ENCODE measurements at regions not wholly inside any gene's neighbourhood (a gene's known extent, or its start where the extent isn't known, plus 50 kb on each side); places are given as distances from the start of the nearest gene placed in this dataset.

DNA sequence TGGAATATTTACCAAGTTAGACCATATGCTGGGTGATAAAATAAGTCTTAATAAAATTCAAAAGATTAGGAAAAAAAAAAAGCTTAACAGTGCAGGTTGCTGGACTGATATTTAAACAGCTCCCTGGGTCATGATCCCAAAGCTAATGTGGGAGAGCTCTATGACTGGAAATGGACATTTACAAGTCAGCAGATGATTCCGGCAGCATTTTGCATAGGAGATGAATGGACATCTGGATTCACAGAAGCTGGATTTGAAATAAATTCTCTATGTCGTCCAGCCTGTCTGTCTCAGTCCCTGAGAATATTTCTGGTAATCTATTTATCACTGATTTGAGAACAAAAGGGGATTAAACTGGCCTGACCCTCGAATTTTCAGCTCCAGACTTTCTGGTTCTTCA, 52.3 kb upstream of the KLHL25 start:
- DNase-seq, result no peak
- no peak overlapping the region for H3K4me3 Mint-ChIP-seq
- H3K9me3 Mint-ChIP-seq, result peaks cover 0 to 4% (median 0%) of the 10 kb centered on the region in 7 donors

DNA sequence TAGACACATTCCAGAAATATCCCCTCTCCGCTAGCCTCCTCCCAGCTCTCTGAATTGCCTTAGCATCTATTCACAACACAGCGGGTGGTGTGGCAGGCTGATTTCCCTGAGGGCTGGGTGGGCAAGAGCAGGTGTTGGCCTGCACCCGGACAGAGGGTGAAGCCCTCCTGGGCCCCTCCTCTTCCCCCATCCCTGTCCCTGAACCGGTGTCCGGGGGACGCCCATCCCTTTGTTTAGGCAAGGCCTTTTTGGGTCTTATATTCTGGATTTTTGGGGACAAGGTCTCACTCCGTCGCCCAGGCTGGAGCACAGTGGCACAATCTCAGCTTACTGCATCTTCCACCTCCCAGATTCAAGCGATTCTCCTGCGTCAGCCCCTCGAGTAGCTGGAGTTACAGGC, 55.2 kb upstream of the KLHL25 start:
- H3K4me3 Mint-ChIP-seq, result no peak overlapping the region
- peaks cover 0 to 8% (median 4%) of the 10 kb centered on the region in 4 donors for H3K4me1 Mint-ChIP-seq
- H3K27me3 ChIP-seq (ENCODE audit: control insufficient read depth, insufficient read depth, low read length), result peaks cover 3% of the 10 kb centered on the region
- ATAC-seq (ENCODE audit: low read depth in 2 of 2), result no peak
- no peaks in the 10 kb centered on the region for H3K9me3 ChIP-seq (ENCODE audit: control insufficient read depth in 2 of 2, low read length in 2 of 2)
- H3K27me3 Mint-ChIP-seq, result peaks cover 47% of the 10 kb centered on the region
- H3K36me3 Mint-ChIP-seq, result no peaks in the 10 kb centered on the region
- no peaks in the 10 kb centered on the region for H3K36me3 ChIP-seq (ENCODE audit: control insufficient read depth, insufficient read depth, low read length)
- peak overlapping the region in 1 of 3 donors; percentile 26 for H3K27ac Mint-ChIP-seq
- no peaks in the 10 kb centered on the region for H3K4me1 ChIP-seq (ENCODE audit: control insufficient read depth, insufficient read depth, low read length, poor library complexity, severe bottlenecking)
- no peak overlapping the region for H3K27ac ChIP-seq (ENCODE audit: insufficient read depth, low read length, poor library complexity, severe bottlenecking)
- no peak for DNase-seq
- peaks cover 0 to 4% (median 0%) of the 10 kb centered on the region in 7 donors for H3K9me3 Mint-ChIP-seq
- H3K4me3 ChIP-seq (ENCODE audit: low read depth, low read length), result no peak overlapping the region

More for the DNA sequence above, 52.3 kb upstream of the KLHL25 start:
- Histone ChIP-seq H3K36me3 (ENCODE audit: control insufficient read depth, insufficient read depth, low read length) (no peaks in the 10 kb centered on the region), H3K4me3 (ENCODE audit: low read depth, low read length) (no peak overlapping the region), H3K9me3 (ENCODE audit: control insufficient read depth in 2 of 2, low read length in 2 of 2) (no peaks in the 10 kb centered on the region), H3K27me3 (ENCODE audit: control insufficient read depth, insufficient read depth, low read length) (peaks cover 3% of the 10 kb centered on the region), H3K4me1 (ENCODE audit: control insufficient read depth, insufficient read depth, low read length, poor library complexity, severe bottlenecking) (no peaks in the 10 kb centered on the region), H3K27ac (ENCODE audit: insufficient read depth, low read length, poor library complexity, severe bottlenecking) (no peak overlapping the region)
- ATAC-seq (ENCODE audit: low read depth in 2 of 2), result no peak
- H3K27me3 Mint-ChIP-seq, result peaks cover 44% of the 10 kb centered on the region
- no peaks in the 10 kb centered on the region for H3K4me1 Mint-ChIP-seq
- H3K27ac Mint-ChIP-seq, result no peak overlapping the region
- no peaks in the 10 kb centered on the region for H3K36me3 Mint-ChIP-seq

DNA sequence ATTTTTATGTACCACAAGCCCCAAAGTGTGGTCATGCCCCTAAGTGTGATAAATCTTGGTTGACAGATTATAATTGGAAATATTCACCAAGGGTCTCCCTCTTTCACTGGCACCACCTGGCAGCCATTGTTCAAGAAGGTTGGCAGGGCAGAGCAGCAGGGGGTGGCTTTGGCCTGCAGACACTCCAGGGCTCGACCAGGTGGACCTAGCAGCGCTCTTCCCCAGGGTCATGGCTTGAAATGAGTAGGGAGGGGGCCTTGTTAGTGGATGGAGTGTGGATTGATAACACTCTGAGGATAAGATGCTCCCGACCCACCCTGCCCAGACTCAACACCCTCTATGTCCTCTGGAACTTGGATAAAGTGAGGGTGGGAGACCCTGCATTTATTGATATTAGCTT, 58.2 kb upstream of the KLHL25 start:
- DNase-seq (no peak), ATAC-seq (ENCODE audit: low read depth in 2 of 2) (no peak)
- Mint-ChIP-seq H3K36me3 (no peaks in the 10 kb centered on the region), H3K27ac (no peak overlapping the region), H3K9me3 (no peaks in the 10 kb centered on the region), H3K4me3 (no peak overlapping the region), H3K27me3 (peaks cover 39% of the 10 kb centered on the region), H3K4me1 (peaks cover 0 to 8% (median 4%) of the 10 kb centered on the region in 4 donors)
- H3K9me3 ChIP-seq (ENCODE audit: control insufficient read depth in 2 of 2, low read length in 2 of 2), result no peaks in the 10 kb centered on the region
- H3K4me3 ChIP-seq (ENCODE audit: low read depth, low read length), result no peak overlapping the region
- peaks cover 6% of the 10 kb centered on the region for H3K27me3 ChIP-seq (ENCODE audit: control insufficient read depth, insufficient read depth, low read length)
- no peaks in the 10 kb centered on the region for H3K4me1 ChIP-seq (ENCODE audit: control insufficient read depth, insufficient read depth, low read length, poor library complexity, severe bottlenecking)
- no peak overlapping the region for H3K27ac ChIP-seq (ENCODE audit: insufficient read depth, low read length, poor library complexity, severe bottlenecking)
- H3K36me3 ChIP-seq (ENCODE audit: control insufficient read depth, insufficient read depth, low read length), result no peaks in the 10 kb centered on the region

DNA sequence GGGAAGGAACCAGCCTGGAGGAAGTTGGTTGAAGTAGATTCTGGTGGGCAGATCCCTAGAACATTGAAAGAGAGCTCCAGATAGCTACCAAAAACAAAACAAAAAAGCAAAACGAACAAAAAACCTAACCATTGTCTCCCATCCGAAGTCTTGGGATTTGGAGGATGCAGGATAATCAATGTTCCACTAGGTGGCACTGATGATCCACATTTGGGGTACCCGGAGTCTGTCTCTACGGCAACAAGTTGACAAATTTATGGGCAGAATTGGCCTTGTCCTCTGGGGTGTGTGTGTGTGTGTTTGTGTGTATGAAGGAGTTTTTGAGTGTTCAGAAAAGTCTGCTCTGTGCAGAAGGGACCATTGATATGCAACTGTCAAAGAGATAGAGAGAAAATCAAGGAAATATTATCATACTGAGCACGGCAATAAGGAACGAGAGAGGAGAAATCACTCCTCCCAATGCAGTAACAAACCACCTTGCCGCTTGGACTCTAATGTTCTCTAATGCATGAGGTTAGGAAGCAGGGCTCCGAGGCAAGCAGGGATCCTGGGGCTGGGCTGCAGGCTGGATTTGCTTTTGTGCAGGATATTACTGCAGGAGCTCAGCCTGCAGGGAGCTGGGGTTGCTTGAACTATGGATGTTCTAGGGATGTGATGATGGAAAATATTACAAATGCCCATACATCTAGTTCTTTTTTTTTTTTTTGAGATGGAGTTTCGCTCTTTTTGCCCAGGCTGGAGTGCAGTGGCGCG, 59.8 kb upstream of the KLHL25 start:
- H3K4me3 Mint-ChIP-seq, result no peak overlapping the region

DNA sequence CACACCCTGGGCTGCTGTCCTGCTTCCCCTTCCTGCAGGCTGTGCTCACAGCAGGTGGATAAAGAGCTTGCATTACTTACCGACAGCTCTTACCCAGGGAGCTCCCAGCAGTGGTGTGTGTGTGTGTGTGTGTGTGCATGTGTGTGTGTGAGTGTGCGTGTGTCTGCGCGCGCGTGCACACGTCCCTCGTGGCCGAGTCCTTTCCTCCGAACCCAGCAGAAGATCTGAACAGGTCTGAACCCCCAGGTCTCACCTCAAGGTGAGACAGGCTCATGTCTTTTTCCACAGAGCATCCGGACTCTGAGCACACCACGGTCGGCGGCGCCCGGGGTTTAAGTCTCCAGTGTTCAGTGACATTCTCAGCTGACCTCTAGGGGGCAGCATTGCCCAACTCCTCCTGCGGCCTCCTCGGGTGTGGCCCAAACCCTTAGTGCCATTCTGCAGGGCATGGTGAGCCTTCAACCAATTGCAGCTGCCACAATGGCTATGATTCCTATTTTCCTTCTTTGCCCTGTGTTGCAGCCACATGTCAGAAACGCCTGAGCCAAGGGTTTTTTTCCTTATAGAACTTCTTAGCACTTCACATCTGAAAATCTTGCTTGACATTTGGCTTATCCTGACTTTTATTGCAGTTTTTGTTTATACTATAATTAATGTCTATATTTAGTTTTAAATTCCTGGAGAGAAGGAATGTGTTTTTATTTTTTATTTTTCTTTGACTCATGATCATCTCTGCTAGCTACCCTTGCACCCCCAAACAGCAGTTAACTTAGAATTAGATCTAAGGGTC, 64.1 kb upstream of the KLHL25 start:
- Histone ChIP-seq H3K4me3 (ENCODE audit: low read depth, low read length) (no peak overlapping the region), H3K4me1 (ENCODE audit: control insufficient read depth, insufficient read depth, low read length, poor library complexity, severe bottlenecking) (no peaks in the 10 kb centered on the region), H3K9me3 (ENCODE audit: control insufficient read depth in 2 of 2, low read length in 2 of 2) (no peaks in the 10 kb centered on the region), H3K27ac (ENCODE audit: insufficient read depth, low read length, poor library complexity, severe bottlenecking) (no peak overlapping the region), H3K27me3 (ENCODE audit: control insufficient read depth, insufficient read depth, low read length) (peaks cover 6% of the 10 kb centered on the region), H3K36me3 (ENCODE audit: control insufficient read depth, insufficient read depth, low read length) (no peaks in the 10 kb centered on the region)
- ATAC-seq (ENCODE audit: low read depth in 2 of 2), result peak; percentile 82 to 89
- no peak overlapping the region for H3K27ac Mint-ChIP-seq
- peak overlapping the region in 1 of 4 donors; percentile 46 for H3K4me3 Mint-ChIP-seq
- no peaks in the 10 kb centered on the region for H3K36me3 Mint-ChIP-seq
- peaks cover 0 to 14% (median 8%) of the 10 kb centered on the region in 4 donors for H3K4me1 Mint-ChIP-seq
- peak; percentile 49 to 80 (median 67) for DNase-seq
- H3K27me3 Mint-ChIP-seq, result peaks cover 41% of the 10 kb centered on the region
- H3K9me3 Mint-ChIP-seq, result no peaks in the 10 kb centered on the region

More for the DNA sequence above, 59.8 kb upstream of the KLHL25 start:
- Mint-ChIP-seq H3K4me1 (peaks cover 0 to 14% (median 8%) of the 10 kb centered on the region in 4 donors), H3K27ac (no peak overlapping the region), H3K27me3 (peaks cover 39% of the 10 kb centered on the region), H3K9me3 (no peaks in the 10 kb centered on the region), H3K36me3 (no peaks in the 10 kb centered on the region)
- DNase-seq, result peak; percentile 30 to 74 (median 67)
- no peaks in the 10 kb centered on the region for H3K4me1 ChIP-seq (ENCODE audit: control insufficient read depth, insufficient read depth, low read length, poor library complexity, severe bottlenecking)
- H3K9me3 ChIP-seq (ENCODE audit: control insufficient read depth in 2 of 2, low read length in 2 of 2), result no peaks in the 10 kb centered on the region
- peaks cover 6% of the 10 kb centered on the region for H3K27me3 ChIP-seq (ENCODE audit: control insufficient read depth, insufficient read depth, low read length)
- no peak overlapping the region for H3K4me3 ChIP-seq (ENCODE audit: low read depth, low read length)
- H3K36me3 ChIP-seq (ENCODE audit: control insufficient read depth, insufficient read depth, low read length), result no peaks in the 10 kb centered on the region
- ATAC-seq (ENCODE audit: low read depth in 2 of 2), result peak; percentile 42 to 62
- H3K27ac ChIP-seq (ENCODE audit: insufficient read depth, low read length, poor library complexity, severe bottlenecking), result no peak overlapping the region

DNA sequence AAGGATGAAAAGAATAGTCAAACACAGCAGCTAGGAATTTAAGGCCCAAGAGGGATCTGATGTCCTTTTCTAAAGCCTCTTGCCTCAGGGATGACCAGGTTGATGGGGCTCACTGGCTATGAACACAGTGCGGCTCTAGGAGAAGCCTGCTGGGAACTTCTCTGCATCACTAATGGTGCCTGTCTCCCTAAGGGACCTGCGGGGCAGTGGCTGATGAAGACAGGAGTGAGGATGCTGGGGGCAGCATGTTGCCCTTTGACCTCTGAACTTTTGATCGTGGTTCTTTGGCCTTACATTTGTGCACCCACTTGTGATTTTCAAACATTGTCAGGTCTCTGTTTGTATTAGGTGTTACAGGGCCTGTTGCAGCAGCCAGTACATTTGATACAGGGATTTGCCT, 64.9 kb upstream of the KLHL25 start:
- Mint-ChIP-seq H3K9me3 (no peaks in the 10 kb centered on the region), H3K4me1 (peaks cover 0 to 6% (median 4%) of the 10 kb centered on the region in 4 donors), H3K27ac (no peak overlapping the region), H3K36me3 (no peaks in the 10 kb centered on the region), H3K27me3 (peaks cover 34% of the 10 kb centered on the region), H3K4me3 (no peak overlapping the region)
- H3K9me3 ChIP-seq (ENCODE audit: control insufficient read depth in 2 of 2, low read length in 2 of 2), result no peaks in the 10 kb centered on the region
- no peak for ATAC-seq (ENCODE audit: low read depth in 2 of 2)
- DNase-seq, result no peak
- H3K27ac ChIP-seq (ENCODE audit: insufficient read depth, low read length, poor library complexity, severe bottlenecking), result no peak overlapping the region
- H3K4me1 ChIP-seq (ENCODE audit: control insufficient read depth, insufficient read depth, low read length, poor library complexity, severe bottlenecking), result no peaks in the 10 kb centered on the region
- H3K27me3 ChIP-seq (ENCODE audit: control insufficient read depth, insufficient read depth, low read length), result peaks cover 6% of the 10 kb centered on the region
- H3K4me3 ChIP-seq (ENCODE audit: low read depth, low read length), result no peak overlapping the region
- no peaks in the 10 kb centered on the region for H3K36me3 ChIP-seq (ENCODE audit: control insufficient read depth, insufficient read depth, low read length)

DNA sequence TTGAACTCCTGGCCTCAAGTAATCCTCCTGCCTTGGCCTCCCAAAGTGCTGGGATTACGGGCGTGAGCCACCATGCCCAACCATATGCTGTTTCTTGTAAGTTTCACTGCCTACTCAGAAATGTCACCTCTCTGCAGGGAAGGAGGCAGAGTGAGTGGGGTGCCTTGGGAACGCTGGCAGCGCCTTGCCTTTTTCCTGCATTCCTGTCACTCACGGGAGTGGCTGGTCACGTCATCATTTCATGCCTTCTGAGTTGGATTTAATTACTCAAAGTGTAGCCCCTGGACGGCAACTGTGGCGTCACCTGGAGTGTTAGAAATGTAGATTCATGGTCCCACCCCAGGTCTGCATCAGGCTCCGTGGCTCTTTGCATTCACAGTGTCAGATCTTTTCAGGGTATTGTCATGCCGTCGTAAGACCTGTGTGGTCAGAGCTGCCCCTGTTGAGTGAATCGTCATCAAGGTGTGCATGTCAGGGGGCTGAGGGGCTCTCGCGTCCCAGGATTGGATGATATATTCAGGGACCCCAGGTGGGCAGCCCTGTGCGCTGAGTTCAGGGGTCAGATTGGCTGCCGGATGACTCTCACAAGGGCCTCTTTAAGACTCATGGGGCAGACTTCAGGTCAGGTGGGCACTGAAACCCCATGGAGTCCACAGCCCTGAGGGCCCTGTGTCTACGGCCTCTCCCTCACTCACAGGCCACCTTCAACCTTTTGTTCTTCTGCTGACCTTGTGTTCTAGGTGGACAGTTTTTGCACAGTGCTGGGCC, 65.9 kb upstream of the KLHL25 start:
- no peak overlapping the region for H3K4me3 ChIP-seq (ENCODE audit: low read depth, low read length)
- H3K4me1 Mint-ChIP-seq, result peaks cover 0 to 6% (median 4%) of the 10 kb centered on the region in 4 donors
- H3K9me3 ChIP-seq (ENCODE audit: control insufficient read depth in 2 of 2, low read length in 2 of 2), result no peaks in the 10 kb centered on the region
- H3K36me3 Mint-ChIP-seq, result no peaks in the 10 kb centered on the region
- H3K27ac ChIP-seq (ENCODE audit: insufficient read depth, low read length, poor library complexity, severe bottlenecking), result no peak overlapping the region
- DNase-seq, result no peak
- no peaks in the 10 kb centered on the region for H3K9me3 Mint-ChIP-seq
- peaks cover 10% of the 10 kb centered on the region for H3K27me3 ChIP-seq (ENCODE audit: control insufficient read depth, insufficient read depth, low read length)
- no peak for ATAC-seq (ENCODE audit: low read depth in 2 of 2)
- H3K27ac Mint-ChIP-seq, result no peak overlapping the region
- H3K36me3 ChIP-seq (ENCODE audit: control insufficient read depth, insufficient read depth, low read length), result no peaks in the 10 kb centered on the region
- H3K4me3 Mint-ChIP-seq, result no peak overlapping the region
- H3K27me3 Mint-ChIP-seq, result peaks cover 37% of the 10 kb centered on the region
- H3K4me1 ChIP-seq (ENCODE audit: control insufficient read depth, insufficient read depth, low read length, poor library complexity, severe bottlenecking), result no peaks in the 10 kb centered on the region

All from CD4-positive, CD25-positive, alpha-beta regulatory T cell (primary cell).